ENCODE measurements at regions not wholly inside any gene's neighbourhood (a gene's known extent, or its start where the extent isn't known, plus 50 kb on each side); places are given as distances from the start of the nearest gene placed in this dataset.

DNA sequence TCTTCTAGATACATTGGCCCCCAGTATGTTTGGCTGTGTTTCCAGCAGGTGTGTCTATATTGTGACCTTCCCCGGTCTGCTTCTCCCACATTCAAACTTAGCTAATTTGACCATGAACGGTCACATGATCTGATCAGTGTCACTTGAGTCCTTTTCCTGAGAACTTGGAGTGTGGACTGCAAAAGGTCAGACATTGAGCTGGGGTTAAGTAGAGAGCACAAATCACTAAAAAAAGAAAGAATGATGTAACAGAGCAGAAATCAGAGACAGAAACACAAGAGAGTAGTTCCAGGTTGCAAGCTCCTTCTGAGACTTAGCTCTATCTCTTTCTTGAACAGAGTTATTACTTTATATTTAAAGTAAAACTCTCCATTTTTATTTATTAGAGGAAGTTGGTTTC is 733.9 kb downstream of the CBLN4 start:
- no peaks in the 10 kb centered on the region for H3K27me3 Mint-ChIP-seq (ENCODE audit: unreplicated experiment)
- no peak for DNase-seq (ENCODE audit: extremely low spot score, unreplicated experiment)
- no peak overlapping the region for H3K27ac Mint-ChIP-seq (ENCODE audit: unreplicated experiment)
- peaks cover 24% of the 10 kb centered on the region for H3K9me3 Mint-ChIP-seq (ENCODE audit: unreplicated experiment)
- no peaks in the 10 kb centered on the region for H3K36me3 Mint-ChIP-seq (ENCODE audit: unreplicated experiment)
- TF ChIP-seq, protein P1, sequence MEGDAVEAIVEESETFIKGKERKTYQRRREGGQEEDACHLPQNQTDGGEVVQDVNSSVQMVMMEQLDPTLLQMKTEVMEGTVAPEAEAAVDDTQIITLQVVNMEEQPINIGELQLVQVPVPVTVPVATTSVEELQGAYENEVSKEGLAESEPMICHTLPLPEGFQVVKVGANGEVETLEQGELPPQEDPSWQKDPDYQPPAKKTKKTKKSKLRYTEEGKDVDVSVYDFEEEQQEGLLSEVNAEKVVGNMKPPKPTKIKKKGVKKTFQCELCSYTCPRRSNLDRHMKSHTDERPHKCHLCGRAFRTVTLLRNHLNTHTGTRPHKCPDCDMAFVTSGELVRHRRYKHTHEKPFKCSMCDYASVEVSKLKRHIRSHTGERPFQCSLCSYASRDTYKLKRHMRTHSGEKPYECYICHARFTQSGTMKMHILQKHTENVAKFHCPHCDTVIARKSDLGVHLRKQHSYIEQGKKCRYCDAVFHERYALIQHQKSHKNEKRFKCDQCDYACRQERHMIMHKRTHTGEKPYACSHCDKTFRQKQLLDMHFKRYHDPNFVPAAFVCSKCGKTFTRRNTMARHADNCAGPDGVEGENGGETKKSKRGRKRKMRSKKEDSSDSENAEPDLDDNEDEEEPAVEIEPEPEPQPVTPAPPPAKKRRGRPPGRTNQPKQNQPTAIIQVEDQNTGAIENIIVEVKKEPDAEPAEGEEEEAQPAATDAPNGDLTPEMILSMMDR (IDR thresholded peaks at IDR 0.05), result no peak
- no peak overlapping the region for H3K4me3 Mint-ChIP-seq (ENCODE audit: unreplicated experiment)
- no peaks in the 10 kb centered on the region for H3K4me1 Mint-ChIP-seq (ENCODE audit: unreplicated experiment)

DNA sequence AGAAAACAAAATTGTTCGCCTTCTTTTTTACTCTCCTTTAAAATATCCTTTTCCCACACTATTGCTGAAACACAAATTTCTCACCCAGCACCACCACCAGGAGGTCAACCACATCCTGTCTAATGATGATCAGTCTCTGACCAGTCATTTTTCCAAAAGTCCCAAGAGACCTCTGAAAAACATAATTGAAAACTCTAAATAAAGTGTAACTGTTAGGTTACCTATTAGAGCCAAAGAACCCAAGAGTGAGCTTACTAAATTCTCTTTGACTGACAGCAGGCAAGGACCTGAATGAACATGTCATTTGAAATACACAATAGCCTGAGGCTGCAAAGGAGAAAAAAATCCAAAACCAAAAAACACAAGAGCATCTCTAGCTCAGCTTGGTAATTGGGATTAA is 735.4 kb downstream of the CBLN4 start:
- no peak for DNase-seq (ENCODE audit: extremely low spot score, unreplicated experiment)
- TF ChIP-seq, protein P1 (IDR thresholded peaks at IDR 0.05), result no peak
- H3K9me3 Mint-ChIP-seq (ENCODE audit: unreplicated experiment), result peaks cover 31% of the 10 kb centered on the region
- no peak overlapping the region for H3K4me3 Mint-ChIP-seq (ENCODE audit: unreplicated experiment)
- no peaks in the 10 kb centered on the region for H3K36me3 Mint-ChIP-seq (ENCODE audit: unreplicated experiment)
- no peak overlapping the region for H3K27ac Mint-ChIP-seq (ENCODE audit: unreplicated experiment)
- no peaks in the 10 kb centered on the region for H3K4me1 Mint-ChIP-seq (ENCODE audit: unreplicated experiment)
- H3K27me3 Mint-ChIP-seq (ENCODE audit: unreplicated experiment), result no peaks in the 10 kb centered on the region

DNA sequence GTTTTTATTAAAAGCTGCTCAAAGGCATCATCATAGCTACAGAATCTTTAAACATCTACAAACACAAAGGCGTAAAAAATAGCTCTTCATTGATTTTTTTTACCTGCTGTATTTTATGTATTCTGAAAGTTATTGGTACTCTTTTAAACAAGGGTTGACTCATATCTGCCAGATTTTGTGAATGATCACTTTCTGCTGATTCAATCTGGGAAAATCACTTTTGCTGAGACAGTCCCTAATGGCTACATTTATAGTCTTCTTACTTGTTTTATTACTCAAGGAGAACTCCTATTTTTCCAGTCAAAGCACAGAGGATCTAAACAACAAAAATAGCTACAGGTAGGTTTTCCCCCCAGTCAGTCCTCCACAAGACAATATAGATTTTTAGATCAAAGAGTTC is 739.0 kb downstream of the CBLN4 start:
- H3K27ac Mint-ChIP-seq (ENCODE audit: unreplicated experiment), result no peak overlapping the region
- TF ChIP-seq, protein P1 (IDR thresholded peaks at IDR 0.05), result no peak
- H3K36me3 Mint-ChIP-seq (ENCODE audit: unreplicated experiment), result no peaks in the 10 kb centered on the region
- no peaks in the 10 kb centered on the region for H3K27me3 Mint-ChIP-seq (ENCODE audit: unreplicated experiment)
- no peak overlapping the region for H3K4me3 Mint-ChIP-seq (ENCODE audit: unreplicated experiment)
- H3K4me1 Mint-ChIP-seq (ENCODE audit: unreplicated experiment), result no peaks in the 10 kb centered on the region
- peaks cover 29% of the 10 kb centered on the region for H3K9me3 Mint-ChIP-seq (ENCODE audit: unreplicated experiment)
- no peak for DNase-seq (ENCODE audit: extremely low spot score, unreplicated experiment)

DNA sequence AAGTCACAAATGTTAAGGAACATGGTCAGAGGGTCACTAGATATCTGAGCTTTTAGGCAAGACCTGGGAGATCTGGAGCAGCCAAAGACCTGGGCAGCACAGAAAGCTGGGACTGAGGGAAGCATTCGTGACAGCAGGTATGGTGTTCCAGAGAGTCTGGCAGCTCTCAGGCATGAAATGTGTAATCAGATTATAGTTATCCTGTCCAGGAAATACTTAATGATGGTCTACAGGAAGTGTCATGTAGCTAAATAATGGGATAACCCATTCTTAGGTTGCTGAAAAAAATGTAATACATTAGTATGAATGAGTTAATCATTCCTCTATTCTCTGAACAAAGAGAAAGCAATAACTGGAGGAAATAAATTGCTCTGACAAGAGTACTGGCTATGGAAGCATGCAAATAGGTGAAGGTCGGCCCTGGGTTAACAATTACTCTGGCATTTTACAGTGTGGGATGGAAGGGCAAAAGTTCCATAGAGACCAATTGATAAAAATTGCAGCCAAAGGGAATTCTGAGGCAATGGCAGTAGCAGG is 740.5 kb downstream of the CBLN4 start:
- H3K4me3 Mint-ChIP-seq (ENCODE audit: unreplicated experiment), result no peak overlapping the region
- DNase-seq (ENCODE audit: extremely low spot score, unreplicated experiment), result no peak
- H3K27ac Mint-ChIP-seq (ENCODE audit: unreplicated experiment), result no peak overlapping the region
- TF ChIP-seq, protein P1 (IDR thresholded peaks at IDR 0.05), result no peak
- peaks cover 25% of the 10 kb centered on the region for H3K9me3 Mint-ChIP-seq (ENCODE audit: unreplicated experiment)
- H3K4me1 Mint-ChIP-seq (ENCODE audit: unreplicated experiment), result no peaks in the 10 kb centered on the region
- no peaks in the 10 kb centered on the region for H3K27me3 Mint-ChIP-seq (ENCODE audit: unreplicated experiment)
- no peaks in the 10 kb centered on the region for H3K36me3 Mint-ChIP-seq (ENCODE audit: unreplicated experiment)

DNA sequence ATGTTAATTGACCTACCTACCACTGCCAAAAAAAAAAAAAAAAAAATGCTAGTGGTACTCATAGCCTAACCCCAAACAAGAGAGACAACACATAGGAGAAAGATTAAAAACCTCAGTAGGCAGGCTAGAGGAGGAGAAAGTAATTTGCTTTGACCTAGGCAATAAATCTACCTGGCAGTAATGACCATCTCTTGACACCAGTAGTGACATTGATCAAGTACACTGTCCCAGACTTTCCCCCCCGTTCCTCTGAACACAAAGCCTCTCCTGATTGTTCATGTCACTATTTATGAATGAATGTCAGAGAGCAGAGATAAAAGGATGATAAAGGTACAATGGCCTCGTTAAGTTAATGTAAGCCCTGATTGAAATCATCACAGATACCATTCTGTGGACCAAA is 746.8 kb downstream of the CBLN4 start:
- Mint-ChIP-seq H3K9me3 (ENCODE audit: unreplicated experiment) (peaks cover 21% of the 10 kb centered on the region), H3K36me3 (ENCODE audit: unreplicated experiment) (no peaks in the 10 kb centered on the region), H3K4me3 (ENCODE audit: unreplicated experiment) (no peak overlapping the region), H3K4me1 (ENCODE audit: unreplicated experiment) (no peaks in the 10 kb centered on the region), H3K27me3 (ENCODE audit: unreplicated experiment) (no peaks in the 10 kb centered on the region), H3K27ac (ENCODE audit: unreplicated experiment) (no peak overlapping the region)
- DNase-seq (ENCODE audit: extremely low spot score, unreplicated experiment), result no peak
- TF ChIP-seq, protein P1 (IDR thresholded peaks at IDR 0.05), result no peak
